Vagina (tissue), 2 donors: ENCODE measurements at regions not wholly inside any gene's neighbourhood (a gene's known extent, or its start where the extent isn't known, plus 50 kb on each side); places are given as distances from the start of the nearest gene placed in this dataset. TPM values are rescaled to one million over a fixed set of nuclear protein-coding genes. Genes with fewer than 3 reads are reported as not detected.

Source experiments
- DNase-seq, 2 donors: peaks; one replicate each; pipeline ENCODE4 v3.0.0-alpha.2; 2017; ENCODE audit errors: extremely low spot score in 2 of 2
- H3K27ac ChIP-seq: fragments of 200-600 bp; sonication (generic); one replicate; pipeline ENCODE4 v1.5.1; 2019
- H3K27me3 ChIP-seq: fragments of 200-600 bp; sonication (generic); one replicate; pipeline ENCODE4 v1.5.1; 2019
- H3K36me3 ChIP-seq, 2 donors: fragments of 200-600 bp; sonication (generic); one replicate each; pipeline ENCODE4 v1.5.1; 2017 to 2019
- H3K4me1 ChIP-seq: fragments of 200-600 bp; sonication (generic); one replicate; pipeline ENCODE4 v1.5.1; 2019
- H3K4me3 ChIP-seq, 2 donors: fragments of 200-600 bp; sonication (generic); 1 replicate in 1 of 2; 2 replicates in 1 of 2; pipeline ENCODE4 v1.5.1; 2016 to 2019
- H3K9me3 ChIP-seq: fragments of 200-600 bp; sonication (generic); one replicate; pipeline ENCODE4 v1.5.1; 2019
- POLR2A ChIP-seq, 2 donors: fragments of 450-650 bp; IDR thresholded peaks; one replicate each; pipeline ENCODE4 v1.6.1; 2017; ENCODE audit warnings: antibody characterized with exemption in 2 of 2, mild to moderate bottlenecking in 2 of 2, moderate library complexity in 2 of 2
- POLR2AphosphoS5 ChIP-seq, 2 donors: sonication (generic); formaldehyde crosslinking; IDR thresholded peaks; one replicate each; pipeline ENCODE4 v1.9.0; 2017; ENCODE audit warnings: antibody characterized with exemption in 2 of 2, mild to moderate bottlenecking in 2 of 2, low read depth in 1 of 2; ENCODE audit not compliant: insufficient read depth in 1 of 2
- intact Hi-C: fragments of 100-400 bp; cut with DNase I; formaldehyde crosslinking; loops from one replicate; pipeline ENCODE4 v1.15.1; 2023
- small RNA-seq: library from RNA; depleted of rRNA; stranded (forward); fragments of <200 nt; gene quantifications from one replicate; pipeline ENCODE3, GENCODE V24; 2016
- TF ChIP-seq, protein P1 (sequence below), 3 experiments: fragments of 450-650 bp in 2 of 3; fragments of 200-600 bp in 1 of 3; sonication (generic) in 1 of 3; IDR thresholded peaks; one replicate each; pipeline ENCODE4 v1.5.1; 2017 to 2019; ENCODE audit warnings: antibody characterized with exemption in 3 of 3, mild to moderate bottlenecking in 2 of 3, moderate library complexity in 2 of 3

DNA sequence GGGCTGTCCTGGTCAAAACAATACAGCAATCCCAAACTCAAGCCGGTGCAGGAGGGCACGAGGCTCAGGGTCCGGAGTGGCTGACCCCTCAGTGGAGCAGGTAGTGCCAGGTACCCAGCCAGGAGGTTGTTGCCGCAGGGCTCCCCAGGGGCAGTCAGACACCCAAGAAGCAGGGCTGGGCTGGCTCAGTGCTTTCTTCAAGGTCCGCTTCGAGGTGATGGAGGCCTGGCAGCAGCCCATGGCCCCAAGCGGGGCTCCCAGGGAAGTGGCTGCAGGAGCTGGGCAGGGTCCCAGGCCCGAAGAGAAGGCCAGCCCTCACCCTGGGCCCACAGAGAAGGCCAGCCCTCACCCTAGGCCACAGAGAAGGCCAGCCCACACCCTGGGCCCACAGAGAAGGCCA lies 55.3 kb upstream of the COPS8 start:
- H3K27ac ChIP-seq, result no peak overlapping the region
- H3K36me3 ChIP-seq, result no peaks in the 10 kb centered on the region
- H3K4me1 ChIP-seq, result no peaks in the 10 kb centered on the region
- TF ChIP-seq, protein P1, sequence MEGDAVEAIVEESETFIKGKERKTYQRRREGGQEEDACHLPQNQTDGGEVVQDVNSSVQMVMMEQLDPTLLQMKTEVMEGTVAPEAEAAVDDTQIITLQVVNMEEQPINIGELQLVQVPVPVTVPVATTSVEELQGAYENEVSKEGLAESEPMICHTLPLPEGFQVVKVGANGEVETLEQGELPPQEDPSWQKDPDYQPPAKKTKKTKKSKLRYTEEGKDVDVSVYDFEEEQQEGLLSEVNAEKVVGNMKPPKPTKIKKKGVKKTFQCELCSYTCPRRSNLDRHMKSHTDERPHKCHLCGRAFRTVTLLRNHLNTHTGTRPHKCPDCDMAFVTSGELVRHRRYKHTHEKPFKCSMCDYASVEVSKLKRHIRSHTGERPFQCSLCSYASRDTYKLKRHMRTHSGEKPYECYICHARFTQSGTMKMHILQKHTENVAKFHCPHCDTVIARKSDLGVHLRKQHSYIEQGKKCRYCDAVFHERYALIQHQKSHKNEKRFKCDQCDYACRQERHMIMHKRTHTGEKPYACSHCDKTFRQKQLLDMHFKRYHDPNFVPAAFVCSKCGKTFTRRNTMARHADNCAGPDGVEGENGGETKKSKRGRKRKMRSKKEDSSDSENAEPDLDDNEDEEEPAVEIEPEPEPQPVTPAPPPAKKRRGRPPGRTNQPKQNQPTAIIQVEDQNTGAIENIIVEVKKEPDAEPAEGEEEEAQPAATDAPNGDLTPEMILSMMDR (IDR thresholded peaks at IDR 0.05), result no peak
- intact Hi-C loops, result no loop called here
- no peak for DNase-seq
- no peaks in the 10 kb centered on the region for H3K9me3 ChIP-seq
- H3K27me3 ChIP-seq, result no peaks in the 10 kb centered on the region
- no peak overlapping the region for H3K4me3 ChIP-seq

DNA sequence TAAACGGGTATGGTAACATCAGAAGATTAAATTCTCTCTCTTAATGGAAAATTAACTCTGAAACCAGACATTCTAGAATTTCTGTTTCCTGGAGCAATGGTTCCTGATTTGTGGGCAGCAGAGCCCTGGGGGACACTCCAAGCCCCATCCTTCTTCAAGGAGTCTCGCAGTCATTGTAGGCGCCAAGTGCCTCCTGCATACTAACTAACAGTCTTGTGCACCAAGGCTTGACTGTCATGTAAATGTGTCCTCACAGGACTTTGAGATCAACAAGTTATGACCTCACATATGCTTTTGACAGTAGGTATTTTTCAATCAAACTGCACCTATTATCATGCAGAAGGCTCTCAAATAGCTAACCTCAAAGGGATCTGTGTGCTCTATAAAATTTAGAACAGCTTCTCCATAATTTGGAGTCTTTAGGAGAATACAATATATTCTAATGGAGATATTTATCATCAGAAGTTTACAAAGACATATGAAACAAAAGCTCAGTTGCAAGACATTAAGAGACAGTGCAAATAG lies 52.1 kb upstream of the COPS8 start:
- no peak for DNase-seq
- Histone ChIP-seq H3K27ac (no peak overlapping the region), H3K9me3 (no peaks in the 10 kb centered on the region), H3K27me3 (no peaks in the 10 kb centered on the region), H3K36me3 (no peaks in the 10 kb centered on the region), H3K4me1 (no peaks in the 10 kb centered on the region), H3K4me3 (no peak overlapping the region)
- intact Hi-C loops, result no loop called here
- no peak for TF ChIP-seq POLR2A (IDR thresholded peaks at IDR 0.05)

DNA sequence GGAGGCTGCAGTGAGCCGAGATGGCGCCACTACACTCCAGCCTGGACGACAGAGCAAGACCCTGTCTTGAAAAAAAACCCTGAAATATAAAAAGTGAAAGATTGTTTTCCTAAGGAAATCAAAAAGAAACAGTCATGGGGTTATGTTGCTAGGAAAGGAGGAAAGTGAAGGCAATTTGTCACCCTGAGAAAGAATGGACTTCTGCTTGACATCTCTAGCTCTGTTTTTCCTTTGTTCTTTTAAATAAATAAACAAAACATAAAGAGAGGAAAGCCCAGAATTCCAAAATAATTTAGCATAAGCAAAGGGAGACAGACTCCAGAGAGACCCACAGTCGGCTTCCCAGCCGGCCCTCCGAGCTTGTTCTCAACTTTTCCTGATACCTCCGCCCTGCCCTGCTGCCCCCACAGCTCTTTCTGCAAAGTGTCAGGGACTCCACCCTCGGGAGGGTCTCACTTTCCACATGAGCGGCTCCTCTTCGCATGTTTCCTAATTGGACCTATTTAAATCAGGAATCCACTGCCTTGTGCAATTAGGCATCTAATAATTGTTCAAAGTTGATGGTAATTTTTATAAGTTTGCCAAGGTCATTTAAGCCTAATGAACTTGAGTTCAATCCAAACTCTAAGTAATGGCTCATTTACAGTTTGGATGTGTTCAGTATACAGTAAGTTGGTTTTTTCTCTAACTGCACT lies 49.8 kb upstream of the COPS8 start:
- intact Hi-C loops, result no loop called here
- TF ChIP-seq, protein P1 (IDR thresholded peaks at IDR 0.05), result no peak
- TF ChIP-seq POLR2A (IDR thresholded peaks at IDR 0.05) (no peak), POLR2AphosphoS5 (IDR thresholded peaks at IDR 0.05; ENCODE audit: insufficient read depth in 1 of 2, low read depth in 1 of 2) (no peak)
- no peaks in the 10 kb centered on the region for H3K4me1 ChIP-seq

More for the DNA sequence above, 49.8 kb upstream of the COPS8 start:
- Histone ChIP-seq H3K4me3 (no peak overlapping the region), H3K27me3 (no peaks in the 10 kb centered on the region), H3K27ac (no peak overlapping the region), H3K9me3 (no peaks in the 10 kb centered on the region), H3K36me3 (no peaks in the 10 kb centered on the region)
- peak in 1 of 2 donors; percentile 27 for DNase-seq

Small RNA genes lying in the stretch of these regions (small RNA-seq; reads per million reads assigned to genes)
- not detected for gene RNU6-1051P
